ENCODE measurements at regions not wholly inside any gene's neighbourhood (a gene's known extent, or its start where the extent isn't known, plus 50 kb on each side); places are given as distances from the start of the nearest gene placed in this dataset.
"Not testable (repeated sequence)": the region's sequence is repeated elsewhere in the genome, so short reads cannot be mapped to it uniquely, and the experiment has no call there.

DNA sequence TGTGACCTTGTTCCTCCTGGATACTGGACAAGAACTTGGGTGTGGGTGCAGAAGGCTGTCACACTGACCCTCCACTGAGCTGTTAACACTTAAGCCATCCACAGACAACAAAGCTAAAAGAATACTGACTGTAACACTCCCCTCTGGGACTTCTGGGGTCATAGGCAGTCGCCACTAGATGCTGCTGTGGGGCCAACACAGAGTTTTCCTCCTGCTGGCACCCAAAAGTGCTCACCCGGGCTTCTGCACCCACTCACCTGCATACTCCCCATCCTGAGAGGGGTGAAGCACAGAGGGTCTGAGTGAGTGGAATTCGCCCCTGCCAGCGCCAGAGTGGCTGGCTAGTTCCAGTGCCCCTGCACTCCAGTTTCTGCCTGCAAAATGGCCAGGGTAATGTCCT, 422.4 kb upstream of the LMO3 start:
- Mint-ChIP-seq H3K36me3 (ENCODE audit: insufficient read depth, unreplicated experiment) (no peaks in the 10 kb centered on the region), H3K9me3 (ENCODE audit: low read depth, unreplicated experiment) (no peaks in the 10 kb centered on the region), H3K4me3 (ENCODE audit: low read depth, unreplicated experiment) (no peak overlapping the region), H3K27me3 (ENCODE audit: unreplicated experiment) (no peaks in the 10 kb centered on the region), H3K4me1 (ENCODE audit: low read depth, unreplicated experiment) (no peaks in the 10 kb centered on the region), H3K27ac (ENCODE audit: unreplicated experiment) (no peak overlapping the region)
- intact Hi-C loops (cut with micrococcal nuclease; ENCODE audit: unreplicated experiment), result no loop called here
- TF ChIP-seq, protein P1, sequence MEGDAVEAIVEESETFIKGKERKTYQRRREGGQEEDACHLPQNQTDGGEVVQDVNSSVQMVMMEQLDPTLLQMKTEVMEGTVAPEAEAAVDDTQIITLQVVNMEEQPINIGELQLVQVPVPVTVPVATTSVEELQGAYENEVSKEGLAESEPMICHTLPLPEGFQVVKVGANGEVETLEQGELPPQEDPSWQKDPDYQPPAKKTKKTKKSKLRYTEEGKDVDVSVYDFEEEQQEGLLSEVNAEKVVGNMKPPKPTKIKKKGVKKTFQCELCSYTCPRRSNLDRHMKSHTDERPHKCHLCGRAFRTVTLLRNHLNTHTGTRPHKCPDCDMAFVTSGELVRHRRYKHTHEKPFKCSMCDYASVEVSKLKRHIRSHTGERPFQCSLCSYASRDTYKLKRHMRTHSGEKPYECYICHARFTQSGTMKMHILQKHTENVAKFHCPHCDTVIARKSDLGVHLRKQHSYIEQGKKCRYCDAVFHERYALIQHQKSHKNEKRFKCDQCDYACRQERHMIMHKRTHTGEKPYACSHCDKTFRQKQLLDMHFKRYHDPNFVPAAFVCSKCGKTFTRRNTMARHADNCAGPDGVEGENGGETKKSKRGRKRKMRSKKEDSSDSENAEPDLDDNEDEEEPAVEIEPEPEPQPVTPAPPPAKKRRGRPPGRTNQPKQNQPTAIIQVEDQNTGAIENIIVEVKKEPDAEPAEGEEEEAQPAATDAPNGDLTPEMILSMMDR (IDR thresholded peaks at IDR 0.05; ENCODE audit: unreplicated experiment), result peak; percentile 19
- DNase-seq, result peak; percentile 11
- CTCF ChIA-PET, result interaction anchor here (0.6 to 1.2 kb wide), 3 partner anchors 14 to 932 kb away, joined by 3 to 4 read pairs (median 3); no protein-coding TSS in a partner anchor
- BruUV-seq (replicated peaks), result no TSS peak

DNA sequence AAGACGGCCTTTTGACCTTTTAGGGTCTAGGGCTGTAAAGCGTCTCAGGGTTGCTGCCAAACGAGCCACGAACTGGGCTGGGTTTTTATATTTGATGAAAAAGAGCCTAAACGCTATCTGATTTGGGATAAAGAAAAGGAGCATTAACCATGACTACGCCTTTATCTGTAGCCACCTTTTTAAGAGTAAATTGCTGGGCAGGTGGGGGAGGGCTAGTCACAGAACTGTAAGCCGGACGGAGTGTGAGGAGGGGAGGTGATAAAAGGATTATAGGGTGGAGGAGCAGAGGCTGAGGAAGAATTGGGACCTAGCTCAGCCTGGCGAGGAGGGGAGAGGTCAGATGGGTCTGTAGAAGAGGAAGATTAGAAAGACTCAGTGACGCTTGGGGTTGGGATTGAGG, 419.5 kb upstream of the LMO3 start:
- H3K4me1 Mint-ChIP-seq (ENCODE audit: low read depth, unreplicated experiment); BruUV-seq (replicated peaks); intact Hi-C loops (cut with micrococcal nuclease; ENCODE audit: unreplicated experiment): not testable (repeated sequence)

DNA sequence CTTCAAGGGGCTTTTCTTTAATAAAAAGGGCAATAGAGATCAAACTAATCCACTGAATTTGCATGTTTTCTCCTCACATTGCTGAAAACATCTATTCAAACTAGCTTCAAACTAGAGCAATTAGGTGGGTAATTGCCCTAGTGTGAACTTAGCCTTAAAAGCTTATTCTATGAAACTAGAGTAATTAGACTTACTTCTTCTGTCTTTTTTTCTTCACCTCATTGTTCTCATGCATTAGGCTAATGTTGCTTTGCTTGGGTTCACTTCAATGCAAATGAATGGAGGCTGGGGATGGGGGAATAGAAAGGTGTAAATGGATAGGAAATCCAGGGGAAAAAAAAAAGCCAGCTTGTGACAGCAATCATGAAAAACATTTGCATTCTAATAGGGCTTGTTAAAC, 414.8 kb upstream of the LMO3 start:
- CTCF ChIA-PET, result no interaction called here
- H3K27ac Mint-ChIP-seq (ENCODE audit: unreplicated experiment), result no peak overlapping the region
- intact Hi-C loops (cut with micrococcal nuclease; ENCODE audit: unreplicated experiment), result no loop called here
- no peaks in the 10 kb centered on the region for H3K36me3 Mint-ChIP-seq (ENCODE audit: insufficient read depth, unreplicated experiment)
- no TSS peak for BruUV-seq (replicated peaks)
- DNase-seq, result no peak
- no peaks in the 10 kb centered on the region for H3K27me3 Mint-ChIP-seq (ENCODE audit: unreplicated experiment)
- TF ChIP-seq, protein P1 (IDR thresholded peaks at IDR 0.05; ENCODE audit: unreplicated experiment), result no peak
- H3K4me1 Mint-ChIP-seq (ENCODE audit: low read depth, unreplicated experiment), result no peaks in the 10 kb centered on the region
- H3K4me3 Mint-ChIP-seq (ENCODE audit: low read depth, unreplicated experiment), result no peak overlapping the region
- H3K9me3 Mint-ChIP-seq (ENCODE audit: low read depth, unreplicated experiment), result no peaks in the 10 kb centered on the region

More for the DNA sequence above, 419.5 kb upstream of the LMO3 start:
- H3K27ac Mint-ChIP-seq (ENCODE audit: unreplicated experiment); H3K36me3 Mint-ChIP-seq (ENCODE audit: insufficient read depth, unreplicated experiment); DNase-seq; H3K9me3 Mint-ChIP-seq (ENCODE audit: low read depth, unreplicated experiment); H3K4me3 Mint-ChIP-seq (ENCODE audit: low read depth, unreplicated experiment); H3K27me3 Mint-ChIP-seq (ENCODE audit: unreplicated experiment); CTCF ChIA-PET: not testable (repeated sequence)

DNA sequence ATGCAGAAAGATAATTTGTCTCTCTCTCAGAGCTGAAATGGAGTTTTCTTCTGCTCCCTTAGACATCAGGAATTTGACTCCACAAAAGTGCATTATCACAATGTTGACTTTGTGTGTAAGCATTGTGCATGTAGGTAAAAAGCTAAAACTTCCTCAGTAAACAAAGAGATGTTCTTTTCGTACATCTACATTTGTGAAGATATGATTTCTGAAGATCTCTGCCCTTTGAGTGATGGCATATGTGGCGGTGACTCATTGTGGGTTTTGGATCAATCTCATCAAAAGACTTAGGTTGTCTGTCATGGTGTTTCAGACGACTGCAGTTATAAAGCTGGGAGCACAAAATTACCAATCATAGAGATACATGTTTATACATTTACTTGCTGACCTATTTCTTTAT, 411.4 kb upstream of the LMO3 start:
- BruUV-seq (replicated peaks), result no TSS peak
- Mint-ChIP-seq H3K4me3 (ENCODE audit: low read depth, unreplicated experiment) (no peak overlapping the region), H3K27ac (ENCODE audit: unreplicated experiment) (no peak overlapping the region), H3K9me3 (ENCODE audit: low read depth, unreplicated experiment) (no peaks in the 10 kb centered on the region), H3K36me3 (ENCODE audit: insufficient read depth, unreplicated experiment) (no peaks in the 10 kb centered on the region), H3K27me3 (ENCODE audit: unreplicated experiment) (no peaks in the 10 kb centered on the region), H3K4me1 (ENCODE audit: low read depth, unreplicated experiment) (no peaks in the 10 kb centered on the region)
- CTCF ChIA-PET, result no interaction called here
- TF ChIP-seq, protein P1 (IDR thresholded peaks at IDR 0.05; ENCODE audit: unreplicated experiment), result no peak
- intact Hi-C loops (cut with micrococcal nuclease; ENCODE audit: unreplicated experiment), result no loop called here
- DNase-seq, result no peak

DNA sequence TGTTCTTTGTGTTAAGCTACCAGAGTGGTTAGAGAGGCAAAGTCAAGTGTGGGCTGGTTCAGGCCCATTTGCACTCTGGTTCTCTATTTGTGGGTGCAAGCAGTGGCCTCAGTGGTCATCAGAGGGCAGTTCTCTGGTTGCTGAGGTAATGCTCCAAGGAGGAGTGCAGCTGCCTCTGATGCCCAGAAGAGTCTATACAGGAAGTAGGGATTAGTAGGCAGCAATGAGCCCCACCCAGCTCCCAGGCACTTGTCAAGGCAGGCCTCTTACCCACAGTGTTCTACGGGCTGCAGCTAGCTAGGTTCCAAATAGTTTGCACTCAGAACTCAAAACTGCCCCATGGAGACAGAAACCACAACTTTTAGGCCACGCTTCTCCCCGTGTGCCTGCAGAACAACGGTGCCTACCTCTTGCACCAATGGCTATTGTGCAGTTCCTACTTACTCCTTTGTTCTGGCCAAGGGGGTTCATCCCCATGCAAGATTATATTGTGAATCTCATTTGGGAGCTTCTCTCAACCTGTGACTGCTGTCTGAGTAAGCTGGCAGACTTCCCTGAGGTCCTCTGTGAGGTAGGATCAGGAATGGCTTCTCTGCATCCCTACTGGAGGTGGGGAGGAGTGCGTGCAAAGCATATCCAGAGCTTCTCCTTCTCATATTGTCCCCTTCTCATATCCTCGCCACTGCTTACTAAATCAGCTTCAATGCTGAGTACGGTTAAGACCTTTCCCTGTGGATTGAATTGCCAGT, 410.3 kb upstream of the LMO3 start:
- no peaks in the 10 kb centered on the region for H3K36me3 Mint-ChIP-seq (ENCODE audit: insufficient read depth, unreplicated experiment)
- TF ChIP-seq, protein P1 (IDR thresholded peaks at IDR 0.05; ENCODE audit: unreplicated experiment), result no peak
- H3K4me1 Mint-ChIP-seq (ENCODE audit: low read depth, unreplicated experiment), result no peaks in the 10 kb centered on the region
- intact Hi-C loops (cut with micrococcal nuclease; ENCODE audit: unreplicated experiment), result no loop called here
- no peak overlapping the region for H3K27ac Mint-ChIP-seq (ENCODE audit: unreplicated experiment)
- no TSS peak for BruUV-seq (replicated peaks)
- no peaks in the 10 kb centered on the region for H3K9me3 Mint-ChIP-seq (ENCODE audit: low read depth, unreplicated experiment)
- DNase-seq, result no peak
- CTCF ChIA-PET, result no interaction called here
- no peaks in the 10 kb centered on the region for H3K27me3 Mint-ChIP-seq (ENCODE audit: unreplicated experiment)
- no peak overlapping the region for H3K4me3 Mint-ChIP-seq (ENCODE audit: low read depth, unreplicated experiment)
